Right atrium auricular region (tissue), 2 donors: ENCODE measurements at regions not wholly inside any gene's neighbourhood (a gene's known extent, or its start where the extent isn't known, plus 50 kb on each side); places are given as distances from the start of the nearest gene placed in this dataset.
A peak's percentile ranks its signal among the peaks of the same experiment; 100 is the strongest.

Source experiments
- DNase-seq: peaks from one replicate; pipeline ENCODE4 v3.0.0-alpha.2; 2019; ENCODE audit warnings: low spot score
- H3K27ac ChIP-seq, 2 donors: fragments of 200-600 bp; sonication (generic); 1 replicate in 1 of 2; 2 replicates in 1 of 2; pipeline ENCODE4 v1.5.1; 2016 to 2019
- H3K27me3 ChIP-seq, 2 donors: fragments of 200-600 bp; sonication (generic); one replicate each; pipeline versions ENCODE4 v1.5.1 to v1.6.0; 2017 to 2019
- H3K36me3 ChIP-seq: fragments of 200-600 bp; sonication (generic); one replicate; pipeline ENCODE4 v1.5.1; 2016
- H3K4me1 ChIP-seq, 2 donors: fragments of 200-600 bp; sonication (generic); one replicate each; pipeline versions ENCODE4 v1.5.1 to v1.6.0; 2017 to 2019
- H3K4me3 ChIP-seq, 2 donors: fragments of 200-600 bp; sonication (generic); 1 replicate in 1 of 2; 2 replicates in 1 of 2; pipeline ENCODE4 v1.5.1; 2017 to 2019; ENCODE audit warnings: mild to moderate bottlenecking in 1 of 2, moderate library complexity in 1 of 2
- H3K9me3 ChIP-seq, 2 donors: fragments of 200-600 bp; sonication (generic); one replicate each; pipeline ENCODE4 v1.5.1; 2019
- CTCF ChIP-seq, 2 donors: fragments of 200-600 bp; sonication (generic); IDR thresholded peaks; one replicate each; pipeline ENCODE4 v1.5.1; 2019; ENCODE audit warnings: antibody characterized with exemption in 2 of 2

GRCh38 chr22:46026899-46027210 lies 49.9 kb upstream of the WNT7B start:
- no peak for TF ChIP-seq CTCF (IDR thresholded peaks at IDR 0.05)
- Histone ChIP-seq H3K27ac (peak overlapping the region; percentile 76 to 80), H3K4me1 (peaks cover 0 to 20% of the 10 kb centered on the region in 2 donors), H3K9me3 (no peaks in the 10 kb centered on the region), H3K36me3 (no peaks in the 10 kb centered on the region), H3K4me3 (peak overlapping the region; percentile 29 to 55), H3K27me3 (no peaks in the 10 kb centered on the region)
- no peak for DNase-seq

GRCh38 chr22:46027211-46028105 lies 50.5 kb upstream of the WNT7B start:
- peak overlapping the region; percentile 76 to 80 for H3K27ac ChIP-seq
- H3K36me3 ChIP-seq, result no peaks in the 10 kb centered on the region
- TF ChIP-seq CTCF (IDR thresholded peaks at IDR 0.05), result peak in 1 of 2 donors; percentile 62
- H3K9me3 ChIP-seq, result no peaks in the 10 kb centered on the region
- peaks cover 0 to 20% of the 10 kb centered on the region in 2 donors for H3K4me1 ChIP-seq
- H3K4me3 ChIP-seq, result peak overlapping the region; percentile 29 to 55
- DNase-seq, result no peak
- H3K27me3 ChIP-seq, result no peaks in the 10 kb centered on the region

- H3K27ac ChIP-seq, result peak overlapping the region; percentile 76 to 80
- no peak for TF ChIP-seq CTCF (IDR thresholded peaks at IDR 0.05)
- H3K27me3 ChIP-seq, result no peaks in the 10 kb centered on the region
- no peak for DNase-seq
- H3K4me1 ChIP-seq, result peaks cover 0 to 20% of the 10 kb centered on the region in 2 donors
- H3K36me3 ChIP-seq, result no peaks in the 10 kb centered on the region
- no peak overlapping the region for H3K4me3 ChIP-seq
- no peaks in the 10 kb centered on the region for H3K9me3 ChIP-seq
These were observed 51.4 kb upstream of the WNT7B start for GRCh38 chr22:46028106-46028991.

GRCh38 chr22:46029036-46029435 lies 52.1 kb upstream of the WNT7B start:
- no peak for DNase-seq
- Histone ChIP-seq H3K9me3 (no peaks in the 10 kb centered on the region), H3K4me1 (peaks cover 0 to 20% of the 10 kb centered on the region in 2 donors), H3K4me3 (no peak overlapping the region), H3K27ac (no peak overlapping the region), H3K27me3 (no peaks in the 10 kb centered on the region), H3K36me3 (no peaks in the 10 kb centered on the region)
- TF ChIP-seq CTCF (IDR thresholded peaks at IDR 0.05), result no peak

- no peak for DNase-seq
- Histone ChIP-seq H3K36me3 (no peaks in the 10 kb centered on the region), H3K4me3 (no peak overlapping the region), H3K4me1 (peaks cover 0 to 21% of the 10 kb centered on the region in 2 donors), H3K27ac (no peak overlapping the region), H3K27me3 (no peaks in the 10 kb centered on the region), H3K9me3 (no peaks in the 10 kb centered on the region)
- TF ChIP-seq CTCF (IDR thresholded peaks at IDR 0.05), result no peak
These were observed 52.7 kb upstream of the WNT7B start for GRCh38 chr22:46029574-46030200.
